Adrenal gland (tissue), 5 donors: ENCODE measurements at regions not wholly inside any gene's neighbourhood (a gene's known extent, or its start where the extent isn't known, plus 50 kb on each side); places are given as distances from the start of the nearest gene placed in this dataset.

Source experiments
- CTCF ChIP-seq, 6 experiments: fragments of 450-650 bp in 4 of 6; fragments of 200-600 bp in 2 of 6; sonication (generic) in 1 of 6; IDR thresholded peaks; 1 replicate in 5 of 6; 2 replicates in 1 of 6; pipeline versions ENCODE4 v1.5.1 to v1.8.0; 2016 to 2021; ENCODE audit warnings: antibody characterized with exemption in 6 of 6, mild to moderate bottlenecking in 2 of 6, moderate library complexity in 1 of 6
- POLR2A ChIP-seq, 2 donors: fragments of 450-650 bp; IDR thresholded peaks; one replicate each; pipeline ENCODE4 v1.6.1; 2017; ENCODE audit warnings: antibody characterized with exemption in 2 of 2, mild to moderate bottlenecking in 2 of 2, moderate library complexity in 1 of 2
- donor health status: DM: no; HTN: no; CAD: no.

- no peak for TF ChIP-seq CTCF (IDR thresholded peaks at IDR 0.05)
- no peak for TF ChIP-seq POLR2A (IDR thresholded peaks at IDR 0.05)
These were observed 83.1 kb upstream of the FOXQ1 start for GRCh38 chr6:1228754-1229191.
